ENCODE measurements at regions not wholly inside any gene's neighbourhood (a gene's known extent, or its start where the extent isn't known, plus 50 kb on each side); places are given as distances from the start of the nearest gene placed in this dataset.

GRCh38 chr20:11281768-11282167, 608.0 kb upstream of the JAG1 start:
- H3K4me3 ChIP-seq (replicated peaks; ENCODE audit: low read depth, low read length), result no peak overlapping the region
- DNase-seq (ENCODE audit: low read depth), result no peak
- no peak for TF ChIP-seq CTCF (IDR thresholded peaks at IDR 0.05; ENCODE audit: low read length, missing control alignments)

- no peak overlapping the region for H3K4me3 ChIP-seq (replicated peaks; ENCODE audit: low read depth, low read length)
- DNase-seq (ENCODE audit: low read depth), result no peak
- no peak for TF ChIP-seq CTCF (IDR thresholded peaks at IDR 0.05; ENCODE audit: low read length, missing control alignments)
Measured at GRCh38 chr20:11287126-11287525, 613.3 kb upstream of the JAG1 start.

- no peak for TF ChIP-seq CTCF (IDR thresholded peaks at IDR 0.05; ENCODE audit: low read length, missing control alignments)
- no peak for DNase-seq (ENCODE audit: low read depth)
- no peak overlapping the region for H3K4me3 ChIP-seq (replicated peaks; ENCODE audit: low read depth, low read length)
Measured at GRCh38 chr20:11296221-11296620, 621.5 kb upstream of the BTBD3 start.

- TF ChIP-seq CTCF (IDR thresholded peaks at IDR 0.05; ENCODE audit: low read length, missing control alignments), result no peak
- no peak overlapping the region for H3K4me3 ChIP-seq (replicated peaks; ENCODE audit: low read depth, low read length)
- DNase-seq (ENCODE audit: low read depth), result peak; percentile 18
Measured at GRCh38 chr20:11296951-11297350, 620.7 kb upstream of the BTBD3 start.

GRCh38 chr20:11301699-11302098, 616.0 kb upstream of the BTBD3 start:
- no peak for TF ChIP-seq CTCF (IDR thresholded peaks at IDR 0.05; ENCODE audit: low read length, missing control alignments)
- DNase-seq (ENCODE audit: low read depth), result no peak
- H3K4me3 ChIP-seq (replicated peaks; ENCODE audit: low read depth, low read length), result no peak overlapping the region

- no peak overlapping the region for H3K4me3 ChIP-seq (replicated peaks; ENCODE audit: low read depth, low read length)
- DNase-seq (ENCODE audit: low read depth), result peak; percentile 2
- TF ChIP-seq CTCF (IDR thresholded peaks at IDR 0.05; ENCODE audit: low read length, missing control alignments), result no peak
Measured at GRCh38 chr20:11302436-11302835, 615.3 kb upstream of the BTBD3 start.

GRCh38 chr20:11304795-11305194, 612.9 kb upstream of the BTBD3 start:
- no peak for DNase-seq (ENCODE audit: low read depth)
- no peak overlapping the region for H3K4me3 ChIP-seq (replicated peaks; ENCODE audit: low read depth, low read length)
- no peak for TF ChIP-seq CTCF (IDR thresholded peaks at IDR 0.05; ENCODE audit: low read length, missing control alignments)

All from fibroblast of pulmonary artery (primary cell).